H9 (cell line): ENCODE measurements at regions not wholly inside any gene's neighbourhood (a gene's known extent, or its start where the extent isn't known, plus 50 kb on each side); places are given as distances from the start of the nearest gene placed in this dataset.

ENCODE experiments used
- DNase-seq: peaks from one replicate; pipeline ENCODE4 v3.0.0-alpha.2; 2017
- H2AFZ ChIP-seq: one replicate; pipeline ENCODE4 v1.6.1; 2013; ENCODE audit warnings: mild to moderate bottlenecking, low read length, control low read depth, moderate library complexity
- H2AK5ac ChIP-seq: 2 replicates; pipeline ENCODE4 v1.6.1; 2013; ENCODE audit warnings: low read length, control low read depth, mixed read lengths; ENCODE audit not compliant: insufficient read length
- H2BK120ac ChIP-seq: one replicate; pipeline ENCODE4 v1.6.1; 2013; ENCODE audit warnings: low read depth, mild to moderate bottlenecking, low read length, control low read depth, inconsistent platforms; ENCODE audit not compliant: poor library complexity, severe bottlenecking
- H2BK12ac ChIP-seq: 2 replicates; pipeline ENCODE4 v1.6.1; 2013; ENCODE audit warnings: low read length, control low read depth, mixed read lengths, low read depth; ENCODE audit not compliant: insufficient read length
- H2BK15ac ChIP-seq: 2 replicates; pipeline ENCODE4 v1.6.1; 2013; ENCODE audit warnings: low read depth, low read length, control low read depth
- H2BK20ac ChIP-seq: one replicate; pipeline ENCODE4 v1.6.1; 2013; ENCODE audit warnings: low read depth, mild to moderate bottlenecking, low read length, control low read depth, inconsistent platforms; ENCODE audit not compliant: poor library complexity, severe bottlenecking
- H2BK5ac ChIP-seq: 2 replicates; pipeline ENCODE4 v1.6.1; 2013; ENCODE audit warnings: low read length, control low read depth, mixed read lengths; ENCODE audit not compliant: insufficient read length
- H3K14ac ChIP-seq: 2 replicates; pipeline ENCODE4 v1.6.1; 2013; ENCODE audit warnings: low read length, control low read depth; ENCODE audit not compliant: insufficient read depth
- H3K18ac ChIP-seq: 2 replicates; pipeline ENCODE4 v1.6.1; 2013; ENCODE audit warnings: low read depth, mild to moderate bottlenecking, mixed read lengths, low read length, control low read depth; ENCODE audit not compliant: insufficient read length
- H3K23ac ChIP-seq: 2 replicates; pipeline ENCODE4 v1.6.1; 2013; ENCODE audit warnings: low read length, control low read depth, mixed read lengths, low read depth; ENCODE audit not compliant: insufficient read length
- H3K23me2 ChIP-seq: 2 replicates; pipeline ENCODE4 v1.6.1; 2013; ENCODE audit warnings: low read depth, mild to moderate bottlenecking, mixed read lengths, low read length, control low read depth; ENCODE audit not compliant: insufficient read length, poor library complexity, severe bottlenecking
- H3K27ac ChIP-seq: 2 replicates; pipeline ENCODE4 v1.5.1; 2013; ENCODE audit warnings: low read length, control low read depth, mixed read lengths, low read depth; ENCODE audit not compliant: insufficient read length
- H3K27me3 ChIP-seq: 2 replicates; pipeline ENCODE4 v1.6.1; 2013; ENCODE audit warnings: low read length, control low read depth, inconsistent platforms; ENCODE audit not compliant: insufficient read depth
- H3K4ac ChIP-seq: 2 replicates; pipeline ENCODE4 v1.6.1; 2013; ENCODE audit warnings: low read depth, mild to moderate bottlenecking, control low read depth, inconsistent platforms, low read length, moderate library complexity
- H3K4me1 ChIP-seq: 2 replicates; pipeline ENCODE4 v1.6.1; 2013; ENCODE audit warnings: low read length, control low read depth, inconsistent platforms; ENCODE audit not compliant: insufficient read depth
- H3K4me2 ChIP-seq: 2 replicates; pipeline ENCODE4 v1.6.1; 2013; ENCODE audit warnings: low read length, control low read depth, mixed read lengths; ENCODE audit not compliant: insufficient read length, insufficient read depth
- H3K56ac ChIP-seq: 2 replicates; pipeline ENCODE4 v1.6.1; 2013; ENCODE audit warnings: low read depth, mild to moderate bottlenecking, mixed read lengths, low read length, control low read depth; ENCODE audit not compliant: insufficient read length
- H3K79me1 ChIP-seq: 2 replicates; pipeline ENCODE4 v1.6.1; 2013; ENCODE audit warnings: low read depth, mild to moderate bottlenecking, moderate library complexity, low read length, control low read depth, inconsistent platforms; ENCODE audit not compliant: insufficient read depth, poor library complexity, severe bottlenecking
- H3K79me2 ChIP-seq: 2 replicates; pipeline ENCODE4 v1.6.1; 2013; ENCODE audit warnings: low read length, control low read depth, inconsistent platforms; ENCODE audit not compliant: insufficient read depth
- H3K9ac ChIP-seq: 2 replicates; pipeline ENCODE4 v1.6.1; 2013; ENCODE audit warnings: low read length, control low read depth, mixed read lengths; ENCODE audit not compliant: insufficient read length; ENCODE audit errors: extremely low read depth
- H3K9me3 ChIP-seq: one replicate; pipeline ENCODE4 v1.6.1; 2013; ENCODE audit warnings: low read depth, low read length, inconsistent platforms; ENCODE audit not compliant: control insufficient read depth
- H3T11ph ChIP-seq: one replicate; pipeline ENCODE4 v1.6.1; 2013; ENCODE audit warnings: mild to moderate bottlenecking, low read length, control low read depth, inconsistent platforms
- H4K20me1 ChIP-seq: one replicate; pipeline ENCODE4 v1.6.1; 2013; ENCODE audit not compliant: control insufficient read depth, insufficient read length, insufficient read depth
- H4K5ac ChIP-seq: 2 replicates; pipeline ENCODE4 v1.6.1; 2013; ENCODE audit warnings: low read depth, mild to moderate bottlenecking, mixed read lengths, low read length, control low read depth; ENCODE audit not compliant: insufficient read length
- H4K8ac ChIP-seq: replicated peaks from 2 replicates; pipeline ENCODE4 v1.6.1; 2013; ENCODE audit warnings: low read length, control low read depth, mixed read lengths, low read depth; ENCODE audit not compliant: insufficient read length
- H4K91ac ChIP-seq: 2 replicates; pipeline ENCODE4 v1.6.1; 2013; ENCODE audit warnings: low read depth, mild to moderate bottlenecking, moderate library complexity, mixed read lengths, low read length, control low read depth; ENCODE audit not compliant: insufficient read length
- H3K27ac Mint-ChIP-seq, 3 experiments: 2 replicates in 2 of 3; 3 replicates in 1 of 3; pipeline ENCODE4 v1.8.0; 2020 to 2021; ENCODE audit warnings: mixed read lengths in 3 of 3, mild to moderate bottlenecking in 1 of 3, moderate library complexity in 1 of 3
- H3K27me3 Mint-ChIP-seq: 2 replicates; pipeline ENCODE4 v1.8.0; 2021; ENCODE audit warnings: low read depth, mild to moderate bottlenecking, moderate library complexity, mixed read lengths
- H3K36me3 Mint-ChIP-seq, 3 experiments: 2 replicates in 2 of 3; 3 replicates in 1 of 3; pipeline ENCODE4 v1.8.0; 2020 to 2021; ENCODE audit warnings: low read depth in 3 of 3, mixed read lengths in 3 of 3; ENCODE audit not compliant: insufficient read depth in 1 of 3
- H3K4me1 Mint-ChIP-seq, 2 experiments: 2 replicates each; pipeline ENCODE4 v1.8.0; 2020; ENCODE audit warnings: mixed read lengths in 2 of 2
- H3K4me3 Mint-ChIP-seq, 2 experiments: 2 replicates in 1 of 2; 3 replicates in 1 of 2; pipeline ENCODE4 v1.8.0; 2020 to 2021; ENCODE audit warnings: mild to moderate bottlenecking in 2 of 2, mixed read lengths in 2 of 2, moderate library complexity in 1 of 2
- H3K9me3 Mint-ChIP-seq, 2 experiments: 2 replicates in 1 of 2; 3 replicates in 1 of 2; pipeline ENCODE4 v1.8.0; 2020; ENCODE audit warnings: mild to moderate bottlenecking in 2 of 2, mixed read lengths in 2 of 2, moderate library complexity in 1 of 2
- CTCF ChIP-seq: fragments of 200-600 bp; sonication (generic); conservative IDR thresholded peaks from 3 replicates; pipeline ENCODE4 v1.8.0; 2021; ENCODE audit warnings: antibody characterized with exemption, mild to moderate bottlenecking

- H2BK12ac ChIP-seq = no peak overlapping the region
- no peak overlapping the region for H2BK20ac ChIP-seq
- no peak overlapping the region for H2BK120ac ChIP-seq
- TF ChIP-seq CTCF = no peak
- no peaks in the 10 kb centered on the region for H3K27me3 Mint-ChIP-seq
- no peak overlapping the region for H2AK5ac ChIP-seq
- no peaks in the 10 kb centered on the region for H3K79me2 ChIP-seq
- H3K56ac ChIP-seq = no peak overlapping the region
- no peaks in the 10 kb centered on the region for H3K27me3 ChIP-seq
- no peak overlapping the region for H3K23ac ChIP-seq
- no peaks in the 10 kb centered on the region for H3K9me3 Mint-ChIP-seq
- H3K4ac ChIP-seq = no peak overlapping the region
- H3K36me3 Mint-ChIP-seq = no peaks in the 10 kb centered on the region
- no peak overlapping the region for H3T11ph ChIP-seq
- no peaks in the 10 kb centered on the region for H3K9me3 ChIP-seq
- H3K4me2 ChIP-seq = no peak overlapping the region
- H2BK5ac ChIP-seq = no peak overlapping the region
- DNase-seq = no peak
- H3K4me1 Mint-ChIP-seq = no peaks in the 10 kb centered on the region
- no peak overlapping the region for H4K8ac ChIP-seq
- no peak overlapping the region for H3K27ac Mint-ChIP-seq
- no peaks in the 10 kb centered on the region for H3K4me1 ChIP-seq
- H4K20me1 ChIP-seq = no peaks in the 10 kb centered on the region
- H3K9ac ChIP-seq = no peak overlapping the region
- H3K23me2 ChIP-seq = no peaks in the 10 kb centered on the region
- H2BK15ac ChIP-seq = no peak overlapping the region
- H2AFZ ChIP-seq = no peak overlapping the region
- no peak overlapping the region for H3K27ac ChIP-seq
- no peak overlapping the region for H3K4me3 Mint-ChIP-seq
- no peaks in the 10 kb centered on the region for H3K79me1 ChIP-seq
- H4K5ac ChIP-seq = no peak overlapping the region
- H3K18ac ChIP-seq = no peak overlapping the region
- H4K91ac ChIP-seq = no peak overlapping the region
- H3K14ac ChIP-seq = no peak overlapping the region
Observed at GRCh38 chr12:85385406-85385805, 105.4 kb downstream of the ALX1 start.
